Endometrium (tissue), 2 donors: ENCODE measurements at regions not wholly inside any gene's neighbourhood (a gene's known extent, or its start where the extent isn't known, plus 50 kb on each side); places are given as distances from the start of the nearest gene placed in this dataset.
"Not testable (repeated sequence)": the region's sequence is repeated elsewhere in the genome, so short reads cannot be mapped to it uniquely, and the experiment has no call there.

ENCODE experiments used
- FAIRE-seq: peaks from 2 replicates; lab custom pipeline; 2012; peaks lifted over from hg19 to GRCh38; lab: Jason Lieb, UNC
- donor health status: control.
- donor health status: control.

DNA sequence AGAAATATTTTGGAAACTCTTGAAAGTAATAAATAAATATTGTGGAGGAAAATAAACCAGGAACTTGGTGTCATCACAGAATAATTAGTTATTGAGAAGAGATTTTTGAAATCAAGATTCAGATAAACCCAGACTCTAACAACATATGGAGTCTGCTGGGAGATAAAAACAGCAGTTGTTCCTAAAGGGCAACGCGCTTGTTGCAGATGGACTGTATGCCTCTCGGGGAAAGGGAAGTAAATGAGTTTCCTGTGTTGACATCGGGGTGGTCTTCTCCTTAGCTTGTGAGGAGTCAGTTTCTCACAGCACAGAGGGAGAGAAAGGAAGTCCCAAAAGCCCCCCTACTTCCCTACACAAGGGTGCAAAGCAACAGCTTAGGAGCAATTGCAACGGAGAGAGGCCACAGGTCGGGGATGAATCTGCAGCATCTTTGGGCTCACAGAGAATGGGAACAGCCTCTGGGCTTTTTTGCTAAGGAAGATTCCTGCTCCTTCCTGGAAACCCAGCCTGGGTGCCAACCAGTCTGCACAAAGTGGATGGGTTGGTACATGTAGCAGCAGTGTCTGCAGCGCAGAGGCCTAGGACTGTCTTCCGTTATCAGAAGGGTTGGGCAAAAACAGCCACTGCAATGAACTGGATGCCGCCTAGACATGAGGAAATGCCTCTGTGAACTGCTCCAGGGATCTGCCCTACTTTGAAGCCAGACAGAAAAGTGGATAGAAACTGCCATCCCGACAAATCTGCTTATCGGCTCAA is 603.0 kb upstream of the NRSN1 start:
- no peak for FAIRE-seq

GRCh38 chr6:23523771-23524170 is 602.2 kb upstream of the NRSN1 start:
- FAIRE-seq: no peak

GRCh38 chr6:23524548-23524947 is 601.5 kb upstream of the NRSN1 start:
- FAIRE-seq: no peak

- FAIRE-seq: no peak
Measured at GRCh38 chr6:23526526-23526925, 599.5 kb upstream of the NRSN1 start.

DNA sequence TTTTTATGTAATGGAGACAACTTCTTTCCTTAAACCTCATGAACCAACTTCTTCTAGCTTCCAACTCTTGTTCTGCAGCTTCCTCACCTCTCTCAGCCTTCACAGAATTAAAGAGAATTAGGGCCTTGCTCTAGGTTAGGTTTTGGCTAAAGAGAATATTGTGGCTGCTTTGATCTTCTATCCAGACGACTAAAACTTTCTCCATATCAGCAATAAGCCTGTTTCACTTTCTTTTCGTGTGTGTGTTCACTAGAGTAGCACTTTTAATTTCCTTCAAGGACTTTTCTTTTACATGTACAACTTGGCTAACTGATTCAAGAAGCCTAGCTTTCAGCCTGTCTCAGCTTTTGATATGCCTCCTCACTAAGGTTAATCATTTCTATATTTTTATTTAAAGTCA is 596.1 kb upstream of the NRSN1 start:
- no peak for FAIRE-seq

GRCh38 chr6:23531666-23532065 is 594.3 kb upstream of the NRSN1 start:
- FAIRE-seq: no peak

GRCh38 chr6:23532227-23532626 is 593.8 kb upstream of the NRSN1 start:
- FAIRE-seq: no peak

- no peak for FAIRE-seq
Measured at GRCh38 chr6:23533311-23533710, 592.7 kb upstream of the NRSN1 start.

DNA sequence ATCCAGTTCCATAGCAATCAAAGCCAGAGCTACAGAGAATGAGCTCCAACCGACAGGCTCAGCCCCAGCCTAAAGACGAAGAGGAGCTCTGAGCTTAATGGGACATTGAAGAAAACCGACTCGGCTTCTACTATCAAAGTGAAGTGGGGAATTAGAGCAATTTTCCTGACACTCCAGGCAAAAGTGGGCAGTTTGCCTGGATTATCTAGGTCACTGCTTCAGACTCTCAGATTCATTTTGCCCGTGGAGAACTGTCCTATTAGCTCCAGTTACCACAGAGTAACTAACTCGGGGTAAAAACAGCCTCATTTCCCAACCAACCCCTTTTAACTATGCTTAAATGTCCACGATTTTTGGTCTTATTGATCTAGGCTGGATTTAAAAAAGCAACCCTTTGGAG is 592.1 kb upstream of the NRSN1 start:
- FAIRE-seq: no peak

- FAIRE-seq: no peak
Measured at GRCh38 chr6:23534351-23534750, 591.7 kb upstream of the NRSN1 start.

DNA sequence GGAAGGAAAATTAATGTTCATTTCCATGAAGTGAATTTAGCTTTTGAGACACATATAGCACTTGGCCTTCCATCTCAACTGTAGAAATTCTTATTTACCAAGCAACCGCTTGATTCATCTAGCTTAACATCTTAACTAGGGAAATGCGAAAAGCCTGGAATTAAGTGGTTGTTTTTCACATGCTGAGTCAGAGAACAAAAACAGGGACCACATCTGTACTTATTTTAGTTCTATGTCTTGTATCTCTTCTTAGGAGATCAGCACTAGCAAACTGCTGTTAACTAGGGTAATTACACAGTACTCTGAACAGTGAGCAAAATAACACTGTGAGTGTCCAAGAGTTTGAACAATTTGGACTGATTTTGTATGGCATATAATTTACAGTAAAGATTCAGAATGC is 590.9 kb upstream of the NRSN1 start:
- FAIRE-seq: no peak

DNA sequence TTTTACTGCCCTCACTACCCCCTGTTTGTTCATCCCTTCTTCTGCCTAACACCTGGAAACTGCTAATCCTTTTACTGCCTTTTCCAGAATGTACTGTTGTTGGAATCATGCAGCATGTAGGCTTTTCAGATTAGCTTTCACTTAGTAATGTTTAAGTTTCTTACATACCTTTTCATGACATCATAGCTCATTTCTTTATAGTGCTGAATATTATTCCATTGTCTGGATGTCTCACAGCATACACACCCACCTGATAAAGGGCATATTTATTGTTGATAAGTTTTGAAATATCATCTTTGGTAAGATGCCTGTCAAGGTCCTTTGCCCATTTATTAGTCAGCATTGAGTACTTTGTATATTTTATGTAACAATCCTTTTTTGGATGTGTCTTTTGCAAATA is 588.2 kb upstream of the NRSN1 start:
- no peak for FAIRE-seq

DNA sequence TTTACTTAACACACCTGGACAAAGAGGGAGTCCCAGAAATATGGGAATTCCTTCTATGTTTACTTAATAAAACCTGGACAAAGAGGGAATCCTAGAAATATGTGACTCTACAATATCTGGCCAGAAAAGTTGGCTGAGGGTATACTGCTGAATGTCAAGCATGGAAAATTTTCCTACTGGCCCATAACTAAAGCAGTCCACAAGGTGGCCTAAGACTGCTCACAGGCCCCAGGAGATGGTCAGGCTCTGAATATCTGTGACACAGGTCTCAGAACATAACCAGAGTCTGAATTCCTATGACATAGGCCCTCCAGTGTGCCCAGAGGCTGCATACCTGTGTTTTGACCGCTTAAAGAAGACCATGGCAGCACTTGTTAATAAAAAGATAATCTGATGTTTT is 578.2 kb upstream of the NRSN1 start:
- no peak for FAIRE-seq

DNA sequence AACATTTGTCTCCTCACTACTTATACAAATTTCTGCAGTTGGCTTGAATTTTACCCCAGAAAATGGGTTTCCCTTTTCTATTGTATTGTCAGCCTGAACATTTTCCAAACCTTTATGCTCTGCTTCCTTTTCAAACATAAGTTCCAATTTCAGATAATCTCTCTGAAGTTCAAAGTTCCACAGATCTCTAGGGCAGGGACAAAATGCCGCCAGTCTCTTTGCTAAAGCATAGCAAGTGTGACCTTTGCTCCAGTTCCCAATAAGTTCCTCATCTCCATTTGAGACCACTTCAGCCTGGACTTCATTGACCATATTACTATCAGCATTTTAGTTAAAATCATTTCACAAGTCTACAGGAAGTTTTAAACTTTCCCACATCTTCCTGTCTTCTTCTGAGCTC is 571.1 kb upstream of the NRSN1 start:
- FAIRE-seq: not testable (repeated sequence)

GRCh38 chr6:23559587-23560343 is 566.2 kb upstream of the NRSN1 start:
- FAIRE-seq: no peak

DNA sequence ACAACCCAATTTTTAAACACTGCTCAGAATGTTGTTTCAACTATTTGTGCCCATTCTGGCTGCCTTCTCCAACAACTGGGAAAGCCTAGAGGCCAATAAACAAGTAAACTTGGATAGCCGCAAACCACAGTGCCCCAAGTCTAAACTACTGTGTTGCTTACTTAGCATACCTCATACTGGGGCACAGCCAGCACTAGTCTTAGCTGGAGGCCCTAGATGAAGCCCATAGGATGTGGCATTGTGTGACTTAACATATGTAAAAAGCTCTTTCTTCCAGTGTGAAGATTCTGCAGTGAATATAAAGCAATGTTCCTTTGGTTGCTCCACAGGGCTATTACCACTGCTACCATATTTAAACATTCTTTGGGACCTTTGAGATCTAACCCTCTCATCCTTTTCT is 564.3 kb upstream of the NRSN1 start:
- FAIRE-seq: no peak

DNA sequence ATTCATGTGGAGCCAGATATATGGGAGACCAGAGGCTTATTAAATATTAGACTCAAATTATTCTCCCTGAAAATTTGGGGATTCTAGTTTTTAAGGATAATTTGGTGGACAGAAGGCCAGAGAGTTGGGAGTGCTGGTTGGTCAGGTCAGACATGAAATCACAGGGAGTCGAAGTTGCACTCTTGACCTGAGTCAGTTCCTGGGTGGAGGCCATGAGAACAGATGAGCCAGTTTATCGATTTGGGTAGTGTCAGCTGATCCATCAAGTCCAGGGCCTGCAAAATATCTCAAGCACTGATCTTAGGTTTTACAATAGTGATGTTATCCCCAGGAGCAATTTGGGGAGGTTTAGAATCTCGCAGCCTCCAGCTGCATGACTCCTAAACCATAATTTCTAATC is 563.5 kb upstream of the NRSN1 start:
- no peak for FAIRE-seq

- no peak for FAIRE-seq
Measured at GRCh38 chr6:23563323-23563722, 562.7 kb upstream of the NRSN1 start.

- FAIRE-seq: no peak
Measured at GRCh38 chr6:23566418-23566817, 559.6 kb upstream of the NRSN1 start.

DNA sequence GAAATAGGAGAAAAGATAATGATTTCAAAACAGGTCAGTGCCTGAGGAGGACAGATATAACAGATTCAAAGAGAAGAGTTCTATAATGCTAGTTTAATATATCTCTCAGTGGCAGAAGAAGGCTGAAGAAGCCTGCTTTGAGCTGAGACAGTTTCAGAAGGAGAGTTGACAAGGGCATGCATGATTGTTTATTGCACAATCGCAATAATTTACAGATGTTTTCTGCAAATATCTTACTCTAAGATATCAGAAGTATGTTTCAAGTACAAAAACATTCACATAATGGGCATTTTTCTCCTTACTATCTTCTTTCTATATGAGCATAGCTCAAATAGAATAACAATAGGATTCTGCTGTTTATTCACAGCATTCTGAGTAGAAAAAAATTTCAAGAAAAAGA is 557.7 kb upstream of the NRSN1 start:
- FAIRE-seq: no peak

DNA sequence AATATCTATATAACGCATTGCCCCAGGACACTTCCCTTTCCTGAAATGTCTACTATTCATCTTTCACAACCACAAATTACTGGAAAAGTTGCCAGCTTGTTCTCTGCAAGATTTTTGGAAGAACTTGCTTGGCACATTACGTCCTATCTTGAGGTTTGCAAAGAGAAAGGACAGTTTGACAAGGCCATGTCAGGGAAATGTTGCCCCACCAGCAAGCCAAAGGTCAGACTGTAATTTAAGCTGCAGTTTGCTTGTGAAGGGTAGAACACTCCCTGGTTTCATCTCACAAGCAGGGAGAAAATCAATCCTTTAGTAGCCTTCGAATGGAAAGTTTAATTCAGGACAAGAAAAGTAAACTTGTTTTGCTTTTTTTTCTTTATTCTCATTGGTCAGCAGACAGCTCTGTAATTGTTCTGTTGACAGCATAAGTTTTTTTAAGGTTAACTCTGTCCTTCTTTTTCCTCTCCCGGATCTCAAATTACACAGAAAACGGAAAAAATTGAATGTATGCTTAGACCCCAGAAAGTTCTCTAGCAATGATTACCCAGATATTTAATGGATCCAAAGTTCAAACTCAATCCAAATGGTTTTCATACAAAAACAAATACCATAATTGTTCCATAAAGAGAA is 541.8 kb upstream of the NRSN1 start:
- no peak for FAIRE-seq

GRCh38 chr6:23587582-23587981 is 538.4 kb upstream of the NRSN1 start:
- no peak for FAIRE-seq

GRCh38 chr6:23589811-23590210 is 536.2 kb upstream of the NRSN1 start:
- FAIRE-seq: no peak
